Anterior cingulate cortex (tissue), 58 donors: ENCODE measurements at regions not wholly inside any gene's neighbourhood (a gene's known extent, or its start where the extent isn't known, plus 50 kb on each side); places are given as distances from the start of the nearest gene placed in this dataset.

ENCODE experiments used
- DNase-seq, 58 donors: peaks; one replicate each; lab custom pipeline; 2025; lab: John Stamatoyannopoulos, UW

DNA sequence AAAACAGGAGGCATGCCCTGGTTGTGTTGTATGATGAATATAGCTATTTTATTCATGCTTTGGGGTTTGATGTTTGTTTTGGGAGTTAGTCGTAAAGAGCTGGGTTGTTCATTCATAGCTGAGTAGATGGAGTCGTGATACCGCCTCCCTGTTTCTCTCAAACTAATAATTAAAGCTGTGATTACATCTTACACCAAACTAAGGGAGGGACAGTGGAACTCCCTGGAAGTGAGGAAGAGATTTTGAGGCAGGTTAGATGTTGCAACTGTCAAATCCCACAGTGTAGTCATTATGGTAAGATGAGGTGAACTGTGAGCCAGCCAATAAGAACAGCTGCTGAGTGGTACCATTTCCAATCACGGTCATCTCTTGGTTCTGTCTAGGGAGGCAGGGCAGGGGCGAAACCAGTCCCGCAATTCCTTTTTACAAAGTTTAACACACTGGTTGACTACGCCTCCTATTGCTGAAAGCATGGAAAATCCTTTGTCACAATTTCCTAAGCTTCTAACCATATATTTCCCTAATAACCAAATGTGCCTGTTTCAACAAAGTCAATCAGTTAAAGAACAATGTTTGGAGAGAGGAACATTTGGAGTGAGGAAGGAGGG lies 207.6 kb upstream of the SERP2 start:
- no peak for DNase-seq

DNA sequence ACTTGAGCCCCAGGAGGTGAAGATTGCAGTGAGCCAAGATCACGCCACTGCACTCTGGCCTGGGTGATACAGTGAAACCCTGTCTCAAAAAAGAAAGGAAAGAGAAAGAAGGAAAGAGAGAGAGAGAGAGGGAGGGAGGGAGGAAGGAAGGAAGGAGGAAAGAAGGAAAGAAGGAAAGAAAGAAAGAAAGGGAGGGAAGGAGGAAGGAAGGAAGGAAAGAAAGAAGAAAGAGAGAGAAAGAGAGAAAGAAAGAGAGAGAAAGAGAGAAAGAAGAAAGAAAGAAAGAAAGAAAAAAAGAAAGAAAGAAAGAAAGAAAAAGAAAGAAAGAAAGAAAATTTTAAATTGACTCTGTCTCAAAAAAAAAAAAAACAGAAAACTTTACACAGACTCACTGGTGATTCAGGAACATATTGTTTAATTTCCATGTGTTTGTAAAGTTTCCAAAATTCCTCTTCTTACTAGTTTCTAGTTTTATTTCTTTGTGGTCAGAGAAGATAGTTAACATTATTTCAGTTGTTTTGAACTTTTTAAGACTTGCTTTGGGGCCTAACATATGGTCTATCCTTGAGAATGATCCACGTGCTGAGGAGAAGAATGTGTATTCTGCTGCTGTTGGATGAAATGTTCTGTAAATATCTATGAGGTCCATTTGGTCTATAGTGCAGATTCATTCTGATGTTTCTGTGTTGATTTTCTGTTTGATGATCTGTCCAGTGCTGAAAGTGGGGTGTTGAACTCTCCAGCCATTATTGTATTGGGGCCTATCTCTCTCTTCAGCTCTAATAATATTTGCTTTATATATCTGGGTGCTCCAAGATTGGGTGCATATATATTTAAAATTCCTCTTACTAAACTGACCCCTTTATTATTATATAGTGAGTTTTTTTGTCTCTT lies 204.4 kb upstream of the SERP2 start:
- no peak for DNase-seq

DNA sequence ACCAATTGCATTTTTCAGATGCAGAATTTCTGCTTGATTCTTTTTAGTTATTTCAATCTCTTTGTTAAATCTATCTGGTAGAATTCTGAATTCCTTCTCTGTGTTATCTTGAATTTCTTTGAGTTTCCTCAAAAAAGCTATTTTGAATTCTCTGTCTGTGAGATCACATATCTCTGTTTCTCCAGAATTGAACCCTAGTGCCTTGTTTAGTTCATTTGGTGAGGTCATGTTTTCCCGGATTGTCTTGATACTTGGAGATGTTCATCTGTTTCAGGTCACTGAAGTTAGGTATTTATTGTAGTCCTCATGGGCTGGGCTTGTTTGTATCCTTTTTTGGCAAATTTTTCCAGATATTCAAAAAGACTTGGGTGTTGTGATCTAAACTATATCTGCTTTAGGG lies 202.9 kb upstream of the SERP2 start:
- DNase-seq = no peak

DNA sequence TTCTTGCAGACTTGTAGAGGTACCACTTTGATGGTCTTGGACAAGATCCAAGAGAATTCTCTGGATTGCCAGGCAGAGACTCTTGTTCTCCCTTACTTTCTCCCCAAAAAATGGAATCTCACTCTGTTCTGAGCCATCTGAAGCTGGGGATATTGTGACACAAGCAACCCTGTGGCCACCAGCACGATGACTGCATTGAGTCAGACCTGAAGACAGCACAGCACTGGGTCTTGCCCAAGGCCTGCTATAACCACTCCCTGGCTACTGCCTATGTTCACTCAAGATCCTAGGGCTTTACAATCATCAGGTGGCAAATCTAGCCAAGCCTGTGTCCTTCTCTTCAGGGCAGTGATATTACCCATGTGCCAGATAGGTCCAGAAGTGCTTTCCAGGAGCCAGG lies 202.5 kb upstream of the SERP2 start:
- DNase-seq = no peak

DNA sequence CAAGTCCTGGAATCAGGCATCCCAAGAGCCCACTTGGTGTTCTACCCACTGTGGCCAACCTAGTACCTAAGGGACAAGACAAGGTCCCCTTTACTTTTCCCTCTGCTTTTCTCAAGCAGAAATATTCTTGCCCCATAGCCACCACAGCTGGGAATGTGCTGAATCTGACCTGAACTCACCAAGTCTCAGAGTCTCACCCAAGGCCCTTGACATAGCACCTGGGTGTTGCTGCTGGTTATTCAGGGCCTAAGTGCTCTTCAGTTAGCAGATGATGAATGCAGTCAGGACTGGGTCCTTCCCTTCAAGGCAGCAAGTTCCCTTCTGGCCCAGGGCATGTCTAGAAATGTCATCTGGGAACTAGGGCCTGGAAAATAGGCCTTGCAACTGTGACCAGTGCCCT lies 201.8 kb upstream of the SERP2 start:
- no peak for DNase-seq

DNA sequence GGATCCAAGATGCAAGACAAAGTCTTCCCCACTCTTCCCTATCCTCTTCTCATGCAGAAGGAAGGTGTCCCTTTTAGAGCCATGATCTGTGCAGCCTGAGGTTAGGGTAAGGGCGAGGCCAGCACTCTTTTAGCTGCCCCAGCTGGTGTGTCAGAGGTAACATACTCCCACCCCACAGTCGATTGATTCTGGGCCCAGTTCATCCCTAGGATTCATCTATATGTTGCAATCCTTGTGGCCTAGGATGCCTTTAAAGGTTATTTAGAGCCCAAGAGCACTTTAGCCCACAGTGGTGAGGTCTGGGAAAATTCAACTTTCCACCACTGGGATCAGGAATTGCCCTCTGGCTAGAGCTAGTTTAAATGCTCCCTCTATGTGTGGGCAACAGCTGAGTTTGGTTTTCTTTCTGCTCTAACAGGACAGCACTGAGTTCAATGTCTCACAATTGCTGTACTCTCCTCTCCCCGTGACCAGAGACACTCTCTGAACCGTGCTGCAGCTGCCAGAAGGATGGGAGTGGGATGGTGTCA lies 201.3 kb upstream of the SERP2 start:
- no peak for DNase-seq

DNA sequence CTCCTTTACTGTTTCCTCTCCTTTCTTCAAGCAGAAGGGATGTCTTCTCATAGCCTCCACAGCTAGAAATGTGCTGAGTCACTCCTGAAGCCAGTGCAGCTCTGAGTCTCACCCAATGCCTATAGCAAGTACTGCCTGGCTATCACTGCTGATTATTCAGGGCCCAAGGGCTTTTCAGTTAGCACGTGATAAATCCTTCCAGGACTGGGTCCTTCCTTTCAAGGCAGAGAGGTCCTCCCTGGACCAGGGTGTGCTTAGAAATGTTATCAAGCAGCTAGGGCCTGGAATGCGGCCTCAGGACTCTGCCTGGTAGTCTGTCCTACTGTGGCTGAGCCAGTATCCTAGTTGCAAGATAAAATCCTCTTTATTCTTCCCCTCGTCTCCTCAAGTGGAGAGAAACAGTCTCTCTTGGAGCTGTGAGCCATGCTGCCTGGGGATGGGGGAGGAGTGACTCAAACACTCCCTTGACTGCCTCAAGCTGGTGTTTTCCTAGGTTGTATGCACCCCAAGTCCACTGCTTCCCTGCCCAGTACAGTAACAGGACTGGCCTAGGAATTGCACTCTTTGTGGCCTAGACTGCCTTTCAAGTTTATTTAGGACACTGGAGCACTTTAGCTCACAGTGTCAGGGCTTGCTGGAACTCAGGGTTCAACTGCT lies 198.7 kb upstream of the SERP2 start:
- peak in 1 of 58 donors; percentile 6 for DNase-seq

DNA sequence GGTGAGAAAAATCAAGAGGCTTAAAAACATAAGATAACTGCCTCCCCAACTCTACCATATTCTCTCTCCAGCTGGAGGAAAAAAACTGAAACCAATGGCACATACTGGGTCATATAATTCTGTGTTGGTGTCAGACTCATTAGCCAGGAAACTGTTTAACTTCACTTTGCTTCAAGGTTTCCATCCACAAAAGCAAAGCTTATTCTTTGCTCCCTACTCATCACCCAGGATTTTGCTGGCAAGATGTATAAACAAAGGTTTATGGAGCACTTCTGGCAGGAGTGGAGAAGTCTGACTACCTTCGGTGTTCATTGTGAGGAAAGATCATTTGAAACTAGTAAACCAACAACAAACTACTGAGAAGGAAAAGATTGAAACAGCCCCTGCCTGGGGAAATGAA lies 197.5 kb upstream of the SERP2 start:
- no peak for DNase-seq

DNA sequence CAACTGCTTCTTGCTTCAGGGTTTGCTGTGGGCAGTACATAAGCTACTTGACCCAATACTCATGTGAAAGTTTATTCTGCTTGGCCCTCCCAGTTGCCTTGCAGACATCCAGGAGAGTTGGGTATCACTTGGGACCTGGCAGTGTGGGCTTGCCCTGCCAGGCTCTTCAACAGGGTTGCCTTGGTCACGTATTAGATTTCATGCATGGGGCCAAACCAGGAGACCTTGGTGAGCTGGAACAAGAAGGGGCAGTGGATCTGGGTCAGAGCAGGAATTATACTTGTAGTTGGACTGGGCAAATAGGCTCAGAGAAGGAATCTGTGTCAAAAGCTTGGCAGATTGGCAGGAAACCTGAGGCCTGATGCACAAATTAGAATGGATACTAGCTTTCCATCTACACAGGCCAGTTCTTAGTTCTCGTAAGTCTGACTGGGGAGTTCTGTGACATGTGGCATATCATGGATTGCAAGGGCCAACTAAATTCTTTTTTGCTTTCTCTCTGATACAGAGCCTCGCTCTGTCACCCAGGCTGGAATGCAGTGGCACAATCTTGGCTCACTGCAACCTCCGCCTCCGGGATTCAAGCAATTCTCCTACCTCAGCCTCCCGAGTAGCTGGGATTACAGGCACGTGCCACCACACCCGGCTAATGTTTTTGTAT lies 192.6 kb upstream of the SERP2 start:
- DNase-seq = no peak

DNA sequence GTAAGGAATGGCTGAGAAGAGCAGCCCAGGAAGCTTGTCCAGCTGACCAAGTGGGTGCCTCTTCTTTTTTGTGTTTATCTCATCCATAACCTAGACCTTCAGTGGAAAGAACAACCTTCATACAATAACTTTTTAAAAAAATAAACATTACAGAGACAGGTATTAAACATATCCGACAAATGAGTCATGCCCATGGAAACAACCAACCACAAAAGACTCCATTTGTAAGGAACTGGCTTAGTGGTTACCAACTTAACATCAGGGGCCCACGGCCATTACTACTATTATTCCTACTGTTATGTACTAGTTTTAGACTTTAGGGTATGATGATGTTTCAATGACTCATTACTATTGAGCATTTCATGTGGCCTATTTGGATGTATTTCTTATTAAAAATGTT lies 191.7 kb upstream of the SERP2 start:
- no peak for DNase-seq

DNA sequence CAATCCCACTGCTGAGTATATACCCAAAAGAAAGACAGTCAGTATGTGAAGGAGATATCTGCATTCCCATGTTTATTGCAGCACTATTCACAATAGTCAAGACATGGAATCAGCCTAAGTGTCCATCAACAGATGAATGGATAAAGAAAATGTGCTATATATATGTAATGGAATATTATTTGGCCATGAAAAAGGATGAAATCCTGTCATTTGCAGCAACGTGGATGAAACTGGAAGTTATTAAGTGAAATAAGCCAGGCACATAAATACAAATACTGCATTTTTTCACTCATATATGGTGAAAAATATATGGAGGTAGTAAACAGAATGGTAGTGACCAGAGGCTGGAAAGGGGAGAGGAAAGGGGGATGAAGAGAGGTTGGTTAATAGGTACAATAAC lies 188.9 kb upstream of the SERP2 start:
- DNase-seq = no peak

DNA sequence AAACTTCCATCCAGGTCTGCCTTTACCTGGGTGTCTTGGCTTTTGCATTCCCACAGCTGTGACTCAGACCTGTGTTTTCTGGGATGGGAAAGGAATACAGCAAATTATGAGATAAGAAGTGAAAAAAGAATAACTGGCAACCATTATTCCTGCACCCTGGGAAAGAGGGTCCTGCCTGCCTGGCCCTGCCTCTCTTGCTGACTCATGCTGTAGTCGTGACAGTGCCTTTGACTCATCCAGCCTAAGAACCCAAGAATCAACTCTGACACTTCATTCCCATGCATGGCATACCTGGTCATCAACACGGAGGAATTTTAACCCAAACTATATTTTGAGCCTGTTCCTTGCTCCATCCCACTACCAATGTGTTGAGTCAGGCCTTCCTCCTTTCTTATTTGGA lies 185.4 kb upstream of the SERP2 start:
- no peak for DNase-seq

DNA sequence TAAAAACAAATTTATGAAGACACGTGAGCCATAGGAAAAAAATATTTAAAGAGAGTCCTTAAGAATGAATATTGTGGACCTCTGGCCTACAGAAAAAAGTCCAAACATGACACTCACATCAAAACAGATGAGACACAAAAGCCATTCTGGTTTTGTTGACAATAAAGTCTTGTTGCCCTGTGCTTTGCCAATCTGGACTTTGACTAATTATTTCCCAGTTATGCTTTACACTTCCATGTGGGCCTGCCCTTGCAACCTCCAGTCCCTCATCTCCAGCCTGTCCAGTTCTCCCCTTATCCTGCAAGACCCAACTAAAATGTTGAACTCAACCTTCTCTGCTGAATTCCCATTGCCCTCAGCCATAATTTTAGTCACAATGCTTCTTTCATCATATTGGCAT lies 184.5 kb upstream of the SERP2 start:
- DNase-seq = no peak

DNA sequence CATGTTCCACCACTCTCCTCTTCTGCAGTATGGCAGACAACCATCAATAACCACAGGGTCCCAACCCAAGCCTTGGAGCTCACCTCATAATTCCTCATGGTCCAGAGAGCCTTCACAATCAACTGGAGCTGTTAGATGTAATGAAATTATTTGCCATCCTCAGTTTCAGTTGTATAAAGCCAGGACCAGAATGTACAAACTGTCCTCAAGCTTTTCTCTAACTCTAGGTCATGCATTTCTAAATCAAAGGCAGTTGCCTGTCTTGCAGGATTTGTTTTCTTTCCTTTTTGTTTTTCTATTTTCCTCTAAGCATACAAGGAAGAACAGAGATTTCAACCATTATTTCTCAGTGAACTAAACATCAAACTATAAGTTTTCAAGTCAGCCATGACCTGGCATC lies 182.5 kb upstream of the SERP2 start:
- no peak for DNase-seq

DNA sequence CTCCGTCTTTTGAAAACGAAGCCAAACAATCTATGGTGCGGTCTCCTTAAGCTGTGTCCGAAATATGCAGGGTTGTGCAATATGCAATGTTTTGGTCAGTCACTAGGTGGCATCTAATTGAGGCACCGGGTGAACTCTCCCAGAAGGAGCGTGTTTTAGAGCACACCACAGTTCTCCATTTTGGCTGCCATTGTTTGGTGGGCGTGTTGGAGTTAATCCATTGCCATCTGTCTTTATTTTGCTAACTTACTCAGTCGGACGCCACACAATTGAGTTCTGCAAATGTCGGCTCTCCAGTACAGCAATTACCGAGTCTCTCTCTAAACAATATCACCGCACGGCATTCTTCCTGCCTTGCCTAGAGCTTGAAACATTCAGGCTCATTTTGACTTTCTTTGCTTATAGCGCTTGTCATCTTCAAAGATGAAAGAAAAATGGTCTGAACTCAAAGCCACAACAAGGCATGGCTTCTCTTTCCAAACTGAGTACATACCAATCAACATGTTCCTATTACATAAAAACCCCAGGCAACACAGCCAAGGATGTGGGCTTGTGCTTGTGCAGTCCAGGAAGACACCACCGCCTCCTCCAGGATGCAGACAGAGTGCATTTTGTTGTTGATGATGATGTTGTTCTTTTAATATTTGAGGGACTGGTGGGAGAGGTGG lies 182.0 kb upstream of the SERP2 start:
- peak in 45 of 58 donors; percentile 1 to 82 (median 33) for DNase-seq

DNA sequence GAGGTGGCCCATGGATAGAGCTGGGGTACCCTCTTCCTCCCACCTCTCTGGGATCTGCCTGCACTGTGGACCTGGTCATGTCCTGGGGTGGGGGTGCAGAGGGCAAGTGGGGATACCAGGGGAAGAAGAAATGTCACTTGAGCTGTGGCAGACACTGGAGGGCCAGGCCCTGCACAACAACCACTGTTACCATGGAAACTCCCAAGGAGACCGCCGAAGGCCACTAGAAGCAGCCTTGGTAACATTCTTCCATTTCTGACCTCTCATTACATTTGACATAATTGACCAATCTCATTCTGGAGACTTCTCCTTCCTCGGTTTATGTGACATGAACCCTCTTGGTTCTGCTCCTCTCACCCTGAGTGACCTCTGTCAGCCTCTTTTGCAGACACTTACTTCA lies 179.9 kb upstream of the SERP2 start:
- no peak for DNase-seq

DNA sequence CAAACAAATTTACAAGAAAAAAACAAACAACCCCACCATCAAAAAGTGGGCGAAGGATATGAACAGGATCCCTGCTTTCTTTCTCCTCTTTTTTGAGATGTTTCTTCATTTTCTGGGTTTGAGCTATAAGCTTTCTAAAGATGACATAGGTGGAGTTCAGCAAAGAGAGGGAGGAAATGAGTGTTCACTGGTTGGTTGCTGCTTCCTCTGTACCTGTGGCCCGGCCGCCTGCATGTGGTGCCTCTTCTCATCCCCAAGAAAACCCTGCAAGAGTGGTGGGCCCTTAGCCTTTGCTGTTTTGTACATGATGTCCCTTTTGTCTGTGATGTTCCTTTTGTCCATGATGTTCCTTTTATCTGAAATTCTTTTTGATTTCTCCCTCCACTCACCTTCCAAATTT lies 178.4 kb upstream of the SERP2 start:
- DNase-seq = no peak

DNA sequence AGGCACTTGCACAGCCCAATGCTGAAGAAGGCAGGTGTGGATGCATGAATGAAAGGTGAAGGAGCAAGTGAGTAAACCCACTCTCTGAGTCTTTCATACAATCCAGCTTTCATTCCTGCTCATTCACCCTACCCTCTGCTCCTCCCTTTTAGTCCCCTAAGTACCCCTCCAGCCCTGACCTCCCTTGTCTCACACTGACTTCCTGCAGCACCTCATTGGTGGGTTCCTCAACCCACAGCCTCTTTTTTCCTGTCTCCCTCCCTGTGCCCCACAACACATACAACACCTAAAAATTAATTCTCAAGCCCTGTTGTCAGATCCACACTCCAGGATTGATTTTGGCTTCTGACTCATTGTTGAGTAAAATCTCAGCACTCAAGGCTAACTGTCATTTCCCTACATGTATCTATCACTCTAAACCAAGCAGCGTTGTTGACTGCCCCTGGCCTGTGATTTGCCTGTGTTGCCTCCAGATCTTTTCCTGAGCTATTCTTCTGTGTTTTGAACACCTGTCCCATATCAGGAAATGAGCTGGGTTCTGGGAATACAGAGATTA lies 177.3 kb upstream of the SERP2 start:
- DNase-seq = no peak

DNA sequence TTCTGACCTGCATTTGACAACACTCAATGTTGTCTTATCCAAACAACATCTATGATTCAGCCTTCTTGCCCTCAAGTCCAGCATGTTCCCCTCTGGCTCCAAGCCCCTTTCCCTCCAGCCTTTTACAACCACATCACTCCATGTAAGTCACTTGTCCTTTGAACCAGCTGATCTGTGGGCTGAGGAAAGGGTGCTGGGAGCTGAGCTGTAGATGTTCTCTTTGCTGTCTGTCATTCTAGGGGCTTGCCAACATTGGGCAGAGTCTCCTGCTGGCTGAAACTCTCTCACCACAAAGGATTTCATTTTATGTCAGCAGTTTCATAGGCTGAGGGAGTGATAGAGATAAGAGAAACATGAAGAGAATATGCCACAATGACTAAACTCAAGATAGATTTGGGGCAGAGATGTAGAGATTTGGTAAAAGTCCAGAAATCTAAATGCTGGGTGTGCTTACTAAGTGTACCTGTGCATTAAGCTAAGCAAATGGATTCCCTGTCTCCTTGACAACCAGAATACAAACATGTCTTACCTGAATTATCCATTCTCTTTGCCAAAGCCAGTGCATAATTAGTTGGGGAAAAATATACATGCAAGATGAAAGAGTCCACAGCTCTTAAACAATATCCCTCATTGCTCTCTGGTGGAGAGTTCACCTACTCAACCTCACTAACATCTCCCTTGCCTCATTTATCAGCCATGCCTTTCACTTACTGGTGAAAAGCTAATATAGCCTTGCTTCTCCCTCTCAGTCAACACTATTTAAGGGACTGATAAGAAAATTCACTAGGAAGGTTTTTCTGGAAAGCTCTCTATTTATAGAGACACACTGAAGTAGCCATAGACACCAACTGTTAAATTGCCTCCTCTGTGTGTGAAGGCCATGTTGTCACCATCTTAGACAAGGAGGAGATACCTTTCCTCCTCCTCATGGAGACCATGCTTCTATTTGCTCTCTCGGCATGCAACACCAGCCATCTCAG lies 175.5 kb upstream of the SERP2 start:
- peak in 1 of 58 donors; percentile 7 for DNase-seq
